Upper lobe of right lung (tissue), 1 donor: ENCODE measurements at regions not wholly inside any gene's neighbourhood (a gene's known extent, or its start where the extent isn't known, plus 50 kb on each side); places are given as distances from the start of the nearest gene placed in this dataset.

ENCODE experiments used
- ATAC-seq: fragments of 200-7000 bp; cut with Tn5 transposase; one replicate; pipeline ENCODE4 v1.9.1; 2020; ENCODE audit warnings: mild to moderate bottlenecking, moderate library complexity
- DNase-seq: peaks from one replicate; pipeline ENCODE4 v3.0.0-alpha.2; 2020
- H3K27ac ChIP-seq: fragments of 200-600 bp; one replicate; pipeline ENCODE4 v1.8.0; 2022
- H3K27me3 ChIP-seq: fragments of 200-600 bp; one replicate; pipeline ENCODE4 v1.8.0; 2022; ENCODE audit warnings: mild to moderate bottlenecking
- H3K36me3 ChIP-seq: fragments of 200-600 bp; one replicate; pipeline ENCODE4 v1.8.0; 2022
- H3K4me1 ChIP-seq: fragments of 200-600 bp; one replicate; pipeline ENCODE4 v1.8.0; 2022
- H3K4me3 ChIP-seq: fragments of 200-600 bp; one replicate; pipeline ENCODE4 v1.8.0; 2022; ENCODE audit warnings: mild to moderate bottlenecking
- H3K9me3 ChIP-seq: fragments of 200-600 bp; one replicate; pipeline ENCODE4 v1.8.0; 2022
- CTCF ChIP-seq: fragments of 200-600 bp; IDR thresholded peaks from one replicate; pipeline ENCODE4 v1.8.0; 2022; ENCODE audit warnings: antibody characterized with exemption
- intact Hi-C: fragments of 100-400 bp; cut with DNase I; formaldehyde crosslinking; loops from one replicate; pipeline ENCODE4 v1.11.0; 2022
- donor health status: DM: no; HTN: yes; CAD: no; lungs with severe emphysema.

GRCh38 chr4:187174749-187175148 is 451.1 kb upstream of the FAT1 start:
- ATAC-seq (no peak), DNase-seq (no peak)
- intact Hi-C loops = no loop called here

GRCh38 chr4:187175197-187175596 is 451.5 kb upstream of the FAT1 start:
- H3K9me3 ChIP-seq = no peaks in the 10 kb centered on the region

More at GRCh38 chr4:187174749-187175148, 451.1 kb upstream of the FAT1 start:
- Histone ChIP-seq H3K4me3 (no peak overlapping the region), H3K36me3 (no peaks in the 10 kb centered on the region), H3K4me1 (no peaks in the 10 kb centered on the region), H3K27me3 (no peaks in the 10 kb centered on the region), H3K9me3 (no peaks in the 10 kb centered on the region), H3K27ac (no peak overlapping the region)
- TF ChIP-seq CTCF = no peak

GRCh38 chr4:187176261-187176910 is 452.7 kb upstream of the FAT1 start:
- DNase-seq = no peak
- peak; percentile 14 for ATAC-seq
- intact Hi-C loops = no loop called here
- no peak overlapping the region for H3K27ac ChIP-seq
- peak overlapping the region; percentile 31 for H3K4me3 ChIP-seq
- H3K4me1 ChIP-seq = no peaks in the 10 kb centered on the region
- H3K27me3 ChIP-seq = no peaks in the 10 kb centered on the region
- H3K36me3 ChIP-seq = no peaks in the 10 kb centered on the region
- no peaks in the 10 kb centered on the region for H3K9me3 ChIP-seq
- no peak for TF ChIP-seq CTCF

More at GRCh38 chr4:187175197-187175596, 451.5 kb upstream of the FAT1 start:
- no peak overlapping the region for H3K27ac ChIP-seq
- H3K36me3 ChIP-seq = no peaks in the 10 kb centered on the region
- intact Hi-C loops = no loop called here
- H3K4me1 ChIP-seq = no peaks in the 10 kb centered on the region
- no peak overlapping the region for H3K4me3 ChIP-seq
- TF ChIP-seq CTCF = no peak
- no peak for DNase-seq
- no peaks in the 10 kb centered on the region for H3K27me3 ChIP-seq
- no peak for ATAC-seq

GRCh38 chr4:187178084-187178483 is 454.4 kb upstream of the FAT1 start:
- DNase-seq = no peak
- no peak for ATAC-seq
- no peaks in the 10 kb centered on the region for H3K4me1 ChIP-seq
- intact Hi-C loops = no loop called here
- H3K36me3 ChIP-seq = no peaks in the 10 kb centered on the region
- H3K4me3 ChIP-seq = no peak overlapping the region
- H3K9me3 ChIP-seq = no peaks in the 10 kb centered on the region
- no peak for TF ChIP-seq CTCF
- H3K27ac ChIP-seq = no peak overlapping the region
- no peaks in the 10 kb centered on the region for H3K27me3 ChIP-seq

- DNase-seq (no peak), ATAC-seq (no peak)
- H3K27me3 ChIP-seq = no peaks in the 10 kb centered on the region
- H3K4me1 ChIP-seq = no peaks in the 10 kb centered on the region
- H3K27ac ChIP-seq = no peak overlapping the region
- H3K4me3 ChIP-seq = no peak overlapping the region
- intact Hi-C loops = no loop called here
- TF ChIP-seq CTCF = no peak
- H3K36me3 ChIP-seq = no peaks in the 10 kb centered on the region
- no peaks in the 10 kb centered on the region for H3K9me3 ChIP-seq
Observed at GRCh38 chr4:187178587-187178986, 454.9 kb upstream of the FAT1 start.
